ENCODE measurements at regions not wholly inside any gene's neighbourhood (a gene's known extent, or its start where the extent isn't known, plus 50 kb on each side); places are given as distances from the start of the nearest gene placed in this dataset.

GRCh38 chr4:32112891-32113290 is 1392.7 kb downstream of the PCDH7 start:
- Histone ChIP-seq H3K27ac (ENCODE audit: low read length) (no peak overlapping the region), H3K36me3 (ENCODE audit: control insufficient read depth, insufficient read depth, low read length) (no peaks in the 10 kb centered on the region), H3K4me1 (ENCODE audit: control insufficient read depth, insufficient read depth, low read length) (no peaks in the 10 kb centered on the region), H3K4me3 (ENCODE audit: low read depth in 2 of 2, low read length in 2 of 2) (no peak overlapping the region), H3K27me3 (ENCODE audit: control insufficient read depth, insufficient read depth, low read length) (no peaks in the 10 kb centered on the region), H3K9me3 (ENCODE audit: control insufficient read depth, insufficient read depth, low read depth, low read length) (no peaks in the 10 kb centered on the region)
- ChIA-PET CTCF (no interaction called here), POLR2A (no interaction called here)
- no TSS peak for BruUV-seq (replicated peaks)
- in situ Hi-C loops (cut with HindIII; ENCODE audit: low pct_unique_long_range_greater_than_20kb, low sequenced_read_pairs) = no loop called here
- ATAC-seq (no peak), DNase-seq (ENCODE audit: low read depth, low spot score) (no peak)
- TF ChIP-seq POLR2AphosphoS5 (IDR thresholded peaks at IDR 0.05; ENCODE audit: low read depth, low read length) (no peak), SIN3A (IDR thresholded peaks at IDR 0.05; ENCODE audit: borderline replicate concordance, insufficient read depth, low read depth, low read length) (no peak), REST (IDR thresholded peaks at IDR 0.05; ENCODE audit: insufficient read depth in 1 of 2, low read depth in 2 of 2, low read length in 1 of 2) (no peak), CTCF (IDR thresholded peaks at IDR 0.05) (no peak), TCF7L2 (IDR thresholded peaks at IDR 0.05; ENCODE audit: low read depth, low read length) (no peak)
- intact Hi-C loops (cut with micrococcal nuclease; ENCODE audit: unreplicated experiment) = loop anchor here (10.0 kb wide), 1 partner anchor 1398 kb away; no protein-coding TSS in a partner anchor

- no peaks in the 10 kb centered on the region for H3K27me3 ChIP-seq (ENCODE audit: control insufficient read depth, insufficient read depth, low read length)
- no peak for TF ChIP-seq REST (IDR thresholded peaks at IDR 0.05; ENCODE audit: insufficient read depth in 1 of 2, low read depth in 2 of 2, low read length in 1 of 2)
- peak; percentile 20; the same call in 1 of the 2 replicates for TF ChIP-seq CTCF (IDR thresholded peaks at IDR 0.05)
- no peaks in the 10 kb centered on the region for H3K36me3 ChIP-seq (ENCODE audit: control insufficient read depth, insufficient read depth, low read length)
- H3K9me3 ChIP-seq (ENCODE audit: control insufficient read depth, insufficient read depth, low read depth, low read length) = no peaks in the 10 kb centered on the region
- ChIA-PET POLR2A (interaction anchor here (0.7 kb wide), 1 partner anchor 721 kb away, joined by 26 read pairs; no protein-coding TSS in a partner anchor), CTCF (no interaction called here)
- ATAC-seq = no peak
- H3K4me1 ChIP-seq (ENCODE audit: control insufficient read depth, insufficient read depth, low read length) = no peaks in the 10 kb centered on the region
- intact Hi-C loops (cut with micrococcal nuclease; ENCODE audit: unreplicated experiment) = loop anchor here (10.0 kb wide), 1 partner anchor 1403 kb away; no protein-coding TSS in a partner anchor
- no peak overlapping the region for H3K4me3 ChIP-seq (ENCODE audit: low read depth in 2 of 2, low read length in 2 of 2)
- no TSS peak for BruUV-seq (replicated peaks)
- no peak for DNase-seq (ENCODE audit: low read depth, low spot score)
- in situ Hi-C loops (cut with HindIII; ENCODE audit: low pct_unique_long_range_greater_than_20kb, low sequenced_read_pairs) = no loop called here
- no peak overlapping the region for H3K27ac ChIP-seq (ENCODE audit: low read length)
Measured at GRCh38 chr4:32117693-32118092, 1397.5 kb downstream of the PCDH7 start.

Data from Panc1 (cell line).